NOMO-1 treated with dmso at 0.1 percent for 144 hours (cell line): ENCODE measurements at regions not wholly inside any gene's neighbourhood (a gene's known extent, or its start where the extent isn't known, plus 50 kb on each side); places are given as distances from the start of the nearest gene placed in this dataset.
"Not testable (repeated sequence)": the region's sequence is repeated elsewhere in the genome, so short reads cannot be mapped to it uniquely, and the experiment has no call there.

Source experiments
- DNase-seq: peaks from one replicate; lab custom pipeline; 2025; ENCODE audit not compliant: unreplicated experiment; lab: John Stamatoyannopoulos, UW

- no peak for DNase-seq
Observed at GRCh38 chr5:67954351-67954750, 261.2 kb upstream of the PIK3R1 start.

DNA sequence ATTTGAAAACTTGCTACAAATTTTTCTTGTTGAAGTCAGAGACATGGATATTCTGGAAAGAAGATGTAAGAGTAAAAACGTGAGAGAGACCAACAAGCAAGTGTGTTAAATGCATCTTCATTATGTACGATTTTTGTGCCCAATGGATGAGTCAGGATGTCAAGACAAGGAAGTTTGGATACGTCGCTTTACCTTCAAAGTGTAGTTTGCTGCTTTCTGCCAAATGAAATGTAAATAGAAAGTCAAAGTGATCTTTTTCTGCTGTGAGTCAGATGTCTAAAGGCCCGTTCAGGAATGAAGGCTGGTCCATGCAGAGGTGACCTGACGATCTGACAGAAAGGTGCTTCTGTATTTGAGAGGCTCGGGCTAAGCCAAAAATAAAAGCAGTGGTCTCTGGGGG is 273.1 kb upstream of the PIK3R1 start:
- DNase-seq = no peak

- DNase-seq = no peak
Observed at GRCh38 chr5:67941614-67942401, 273.7 kb upstream of the PIK3R1 start.

- no peak for DNase-seq
Observed at GRCh38 chr5:67935908-67936566, 279.5 kb upstream of the PIK3R1 start.

DNA sequence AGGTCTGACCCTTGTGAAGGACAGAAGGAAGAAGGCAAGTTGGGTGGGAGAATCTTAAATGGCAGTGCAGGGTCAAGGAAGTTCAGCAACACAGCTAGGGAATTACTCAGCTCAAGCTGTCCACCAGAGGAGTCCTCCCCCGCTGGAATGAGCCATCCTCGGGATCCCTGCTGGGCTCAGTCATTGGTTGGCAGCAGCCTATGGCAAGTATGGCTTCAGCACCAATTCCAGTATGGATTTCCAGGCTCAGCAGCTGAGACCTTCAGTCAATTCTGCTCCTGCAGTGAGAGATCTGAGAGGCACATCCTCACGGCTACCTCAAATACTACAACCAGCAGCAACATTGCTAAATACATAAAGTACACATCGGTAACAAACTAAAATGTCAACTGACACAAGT is 280.6 kb upstream of the PIK3R1 start:
- no peak for DNase-seq

DNA sequence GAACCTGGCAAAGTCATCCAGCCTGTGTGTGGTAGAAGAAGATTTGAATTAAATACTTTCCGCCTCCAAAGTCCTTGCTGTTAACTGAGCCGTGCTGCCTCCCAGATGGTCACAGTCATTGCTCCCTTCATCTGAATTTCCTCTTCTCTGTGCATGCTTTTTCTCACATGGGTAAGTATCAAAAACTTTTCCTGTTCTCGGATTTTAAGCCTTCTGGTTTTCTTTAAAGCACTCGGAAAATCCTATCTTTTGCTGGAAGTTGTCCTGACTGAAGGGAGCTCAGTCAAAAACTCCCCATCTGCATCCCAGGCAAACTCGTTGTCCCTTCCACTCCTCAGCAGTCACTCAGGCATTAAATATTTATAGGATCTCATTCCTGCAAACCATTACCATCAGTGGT is 290.0 kb upstream of the PIK3R1 start:
- DNase-seq = no peak

DNA sequence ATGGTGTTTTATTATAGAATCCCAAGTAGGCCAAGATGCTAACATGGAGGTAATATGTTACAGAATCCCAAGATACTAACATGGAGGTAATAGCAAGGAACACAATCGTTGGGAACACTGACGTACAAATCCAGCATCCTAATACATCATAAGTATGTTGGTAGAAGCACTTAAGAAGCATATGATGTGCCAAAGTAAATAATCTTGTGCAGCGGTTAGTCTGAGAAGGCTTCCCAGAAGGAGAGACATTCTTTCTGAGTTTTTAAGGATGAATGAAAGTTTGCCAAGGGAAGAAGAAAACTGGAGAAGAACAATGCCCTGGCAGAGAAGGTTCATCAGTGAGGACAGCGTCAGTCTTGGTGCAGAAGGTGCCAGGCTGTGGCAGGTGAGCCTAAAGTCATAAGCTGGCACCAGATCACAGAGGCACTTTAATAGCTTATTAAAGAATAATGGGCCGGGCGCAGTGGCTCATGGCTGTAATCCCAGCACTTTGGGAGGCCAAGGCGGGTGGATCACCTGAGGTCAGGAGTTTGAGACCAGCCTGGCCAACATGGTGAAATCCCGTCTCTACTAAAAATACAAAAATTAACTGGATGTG is 294.5 kb upstream of the PIK3R1 start:
- no peak for DNase-seq

DNA sequence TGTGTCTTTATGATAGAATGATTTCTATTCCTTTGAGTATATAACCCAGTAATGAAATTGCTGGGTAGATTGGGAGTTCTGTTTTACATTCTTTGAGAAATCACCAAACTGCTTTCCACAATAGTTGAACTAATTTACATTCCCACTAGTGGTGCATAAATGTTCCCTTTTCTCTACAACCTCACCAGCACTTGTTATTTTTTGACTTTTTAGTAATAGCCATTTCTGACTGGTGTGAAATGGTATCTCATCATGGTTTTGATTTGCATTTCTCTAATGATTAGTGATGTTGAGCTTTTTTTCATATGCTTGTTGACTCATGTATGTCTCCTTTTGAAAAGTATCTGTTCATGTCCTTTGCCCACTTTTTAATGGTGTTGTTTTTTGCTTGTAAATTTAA is 296.0 kb upstream of the PIK3R1 start:
- DNase-seq = not testable (repeated sequence)

DNA sequence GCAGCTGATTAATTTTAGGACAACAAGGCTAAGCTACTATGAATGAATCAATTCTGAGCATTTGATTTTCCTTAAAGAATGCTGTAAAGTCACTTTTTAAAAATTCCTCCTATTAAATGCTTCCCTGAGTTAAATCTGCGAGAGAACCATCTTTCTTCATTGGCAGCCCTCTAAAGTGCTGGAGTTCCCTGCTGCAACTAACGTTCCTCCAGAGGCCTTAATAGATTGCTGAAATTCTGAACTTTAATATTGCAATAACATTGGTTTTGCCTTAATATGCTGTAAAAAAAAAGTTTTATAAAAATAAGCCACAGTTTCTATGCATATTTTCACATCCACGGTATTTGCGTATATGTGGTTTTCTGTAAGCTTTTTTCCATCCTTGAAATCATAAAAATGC is 298.0 kb upstream of the PIK3R1 start:
- DNase-seq = no peak

- no peak for DNase-seq
Observed at GRCh38 chr5:67910546-67910945, 305.0 kb upstream of the PIK3R1 start.

DNA sequence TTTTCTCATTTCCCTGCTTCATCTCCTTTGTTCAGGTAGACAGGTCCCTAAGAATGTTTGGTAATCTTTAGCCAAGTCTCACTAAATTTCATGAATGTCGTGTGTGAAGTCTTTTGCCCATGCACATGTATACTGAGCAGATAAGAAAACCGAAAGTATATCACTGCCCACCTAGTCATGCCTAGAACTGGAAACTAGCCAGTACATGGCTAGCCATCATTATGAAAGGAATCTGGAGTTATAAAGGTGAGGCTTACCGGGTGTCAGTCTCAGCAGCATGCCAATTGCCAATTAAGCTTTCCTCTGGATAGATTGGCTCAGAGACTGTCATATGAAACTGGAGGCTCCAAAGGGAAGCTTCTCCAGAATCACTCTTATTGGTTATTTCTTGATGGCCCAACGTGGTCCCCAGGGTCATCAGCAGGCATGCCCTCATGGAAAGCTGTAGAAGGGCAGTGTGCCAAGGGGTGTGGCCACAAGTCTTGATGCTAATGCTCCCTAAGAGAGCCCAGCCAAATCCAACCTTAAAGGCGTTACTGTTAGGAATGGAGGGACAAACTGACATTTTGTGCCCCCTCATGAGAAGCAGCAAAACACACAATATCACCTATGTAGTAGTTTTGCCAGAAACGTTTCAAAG is 307.3 kb upstream of the PIK3R1 start:
- no peak for DNase-seq

- DNase-seq = no peak
Observed at GRCh38 chr5:67904366-67904765, 311.2 kb upstream of the PIK3R1 start.

DNA sequence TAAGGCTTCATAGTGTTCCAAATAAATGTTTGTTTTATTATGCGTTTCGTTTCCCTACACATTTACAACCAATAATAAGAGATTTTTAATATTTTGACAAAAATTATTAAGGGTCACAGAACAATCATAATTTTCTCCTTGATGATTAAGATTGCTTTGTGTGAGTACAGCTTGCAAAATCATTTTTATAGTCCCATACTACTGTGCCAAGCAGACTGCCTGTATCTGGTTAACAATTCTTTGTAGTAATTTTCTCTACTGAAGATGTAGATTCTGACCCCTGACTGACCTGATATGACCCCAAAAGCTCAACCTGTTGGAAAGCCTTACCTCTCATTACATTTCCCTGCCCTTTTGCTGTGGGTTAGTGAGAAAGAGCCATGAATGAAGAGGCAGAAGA is 311.9 kb upstream of the PIK3R1 start:
- no peak for DNase-seq

DNA sequence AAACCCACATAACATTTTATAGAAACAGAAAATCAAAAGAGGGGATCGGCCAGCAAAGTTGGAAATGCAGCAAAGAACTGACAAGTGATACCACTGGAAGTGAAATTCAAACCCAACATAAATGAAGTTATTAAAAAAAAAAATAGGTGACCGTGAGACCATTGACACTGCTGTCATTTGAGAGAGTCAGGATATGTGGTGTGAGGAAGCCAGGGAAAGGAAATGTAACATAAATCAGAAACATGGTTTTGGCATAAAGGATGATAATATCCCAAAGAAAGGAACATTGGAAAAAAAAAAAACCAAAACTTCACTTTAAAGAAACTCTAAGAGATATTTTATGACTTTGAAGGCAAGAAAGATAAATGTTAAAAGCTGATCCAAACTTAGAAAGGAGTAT is 312.4 kb upstream of the PIK3R1 start:
- DNase-seq = no peak

- no peak for DNase-seq
Observed at GRCh38 chr5:67902497-67902830, 313.1 kb upstream of the PIK3R1 start.

GRCh38 chr5:67901814-67902496 is 313.6 kb upstream of the PIK3R1 start:
- DNase-seq = no peak

GRCh38 chr5:67900514-67900913 is 315.0 kb upstream of the PIK3R1 start:
- no peak for DNase-seq

DNA sequence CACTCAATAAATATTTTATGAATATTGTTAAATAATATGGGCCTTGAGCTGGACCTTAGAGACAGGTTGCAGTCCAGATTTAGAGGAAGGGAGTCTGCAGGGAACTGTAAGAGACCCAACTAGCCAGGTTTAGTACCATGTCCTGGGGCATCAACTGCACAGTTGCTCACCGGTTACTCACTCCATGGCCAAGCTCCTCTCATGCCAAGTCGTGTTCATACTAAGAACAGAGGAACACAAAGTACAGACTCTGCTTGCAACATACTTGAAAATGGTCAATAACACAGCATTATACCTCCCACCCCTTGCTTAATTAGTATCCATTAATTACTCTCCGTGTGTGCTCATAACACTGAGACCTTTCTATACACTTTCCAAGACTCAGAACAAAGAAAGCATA is 317.6 kb upstream of the PIK3R1 start:
- no peak for DNase-seq

DNA sequence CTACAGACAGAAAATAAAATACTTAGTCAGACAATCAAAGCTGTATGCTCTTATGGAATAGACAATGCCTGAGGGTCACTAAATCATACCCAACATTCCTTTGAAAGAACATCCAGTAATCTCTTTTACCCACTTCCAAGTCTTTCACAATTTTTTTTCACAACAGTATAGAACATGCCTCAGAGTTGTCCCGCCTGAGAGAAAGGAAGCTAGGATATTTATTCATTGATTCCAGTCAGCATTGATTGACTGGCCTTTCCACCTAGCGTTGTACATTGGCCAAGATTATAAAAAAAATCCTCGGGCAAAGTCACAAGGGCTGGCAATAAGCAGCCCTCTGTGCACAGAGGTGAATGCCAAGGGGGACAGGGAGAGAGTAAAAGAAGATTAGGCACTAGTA is 318.1 kb upstream of the PIK3R1 start:
- DNase-seq = no peak

- no peak for DNase-seq
Observed at GRCh38 chr5:67896930-67897313, 318.6 kb upstream of the PIK3R1 start.

- DNase-seq = no peak
Observed at GRCh38 chr5:67896311-67896929, 319.1 kb upstream of the PIK3R1 start.
